GM12891 (cell line): ENCODE measurements at regions not wholly inside any gene's neighbourhood (a gene's known extent, or its start where the extent isn't known, plus 50 kb on each side); places are given as distances from the start of the nearest gene placed in this dataset.

Source experiments
- DNase-seq: peaks from one replicate; pipeline ENCODE4 v3.0.0; 2011; ENCODE audit warnings: low spot score; ENCODE audit not compliant: insufficient read length
- FAIRE-seq: peaks from 2 replicates; lab custom pipeline; 2011; peaks lifted over from hg19 to GRCh38; lab: Jason Lieb, UNC
- PAX5 ChIP-seq: IDR thresholded peaks from 2 replicates; pipeline ENCODE4 v1.6.1; 2011; ENCODE audit warnings: low read length, moderate library complexity, mild to moderate bottlenecking; ENCODE audit not compliant: insufficient read depth, severe bottlenecking
- POLR2A ChIP-seq: IDR thresholded peaks from 2 replicates; pipeline ENCODE4 v1.6.1; 2011; ENCODE audit warnings: low read depth, low read length, control low read depth
- POLR2AphosphoS5 ChIP-seq: IDR thresholded peaks from 2 replicates; pipeline ENCODE4 v1.6.1; 2011; ENCODE audit warnings: low read depth, low read length, control low read depth
- POU2F2 ChIP-seq: IDR thresholded peaks from 2 replicates; pipeline ENCODE4 v1.6.1; 2011; ENCODE audit warnings: low read depth, mild to moderate bottlenecking, control low read depth, low read length, moderate library complexity
- SPI1 ChIP-seq: IDR thresholded peaks from 2 replicates; pipeline ENCODE4 v1.6.1; 2011; ENCODE audit warnings: low read depth, low read length, control low read depth
- TAF1 ChIP-seq: IDR thresholded peaks from 2 replicates; pipeline ENCODE4 v1.6.1; 2011; ENCODE audit warnings: low read depth, low read length, control low read depth

DNA sequence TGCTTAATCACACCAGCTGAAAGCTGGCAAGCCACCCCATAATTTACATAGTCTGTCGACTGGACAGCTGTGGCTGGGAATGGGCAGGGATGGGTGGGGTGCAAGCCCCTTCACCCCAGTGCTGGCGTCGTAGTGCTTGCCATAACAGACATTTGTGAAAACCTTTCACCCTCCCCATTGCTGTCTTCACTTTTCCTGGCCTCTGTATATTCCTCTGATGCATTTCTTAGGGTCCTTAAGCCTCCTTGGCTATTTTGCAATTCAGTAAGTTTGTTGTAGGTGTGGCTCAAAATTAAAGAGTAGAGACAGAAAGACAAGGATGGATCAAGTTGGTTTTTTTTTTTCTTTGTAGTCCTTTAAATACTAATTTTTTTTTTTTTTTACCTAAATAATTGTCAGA is 383.3 kb upstream of the MCTP2 start:
- TF ChIP-seq POLR2AphosphoS5 (no peak), SPI1 (no peak), PAX5 (no peak), TAF1 (no peak), POLR2A (no peak), POU2F2 (no peak)
- DNase-seq (no peak), FAIRE-seq (no peak)

DNA sequence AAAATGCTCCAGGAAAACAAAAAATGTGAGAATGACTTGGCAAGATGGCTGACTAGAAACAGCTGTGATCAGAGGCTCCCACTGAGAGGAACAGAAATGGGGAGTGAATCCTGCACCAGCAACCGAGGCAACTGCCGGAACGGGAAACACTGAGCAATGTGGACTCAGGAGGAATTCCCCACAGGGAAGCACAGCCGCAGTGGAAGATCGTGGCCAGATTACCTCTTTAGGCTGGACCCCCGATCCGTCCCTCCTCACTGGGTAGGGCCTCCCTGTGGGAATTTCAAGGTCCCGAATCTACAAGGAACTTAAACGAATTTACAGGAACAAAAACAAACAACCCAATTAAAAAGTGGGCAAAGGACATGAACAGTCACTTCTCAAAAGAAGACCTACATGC is 385.2 kb upstream of the MCTP2 start:
- FAIRE-seq: no peak
- no peak for DNase-seq
- TF ChIP-seq POU2F2: no peak
- TF ChIP-seq POLR2A: no peak
- no peak for TF ChIP-seq PAX5
- TF ChIP-seq SPI1: no peak
- no peak for TF ChIP-seq TAF1
- no peak for TF ChIP-seq POLR2AphosphoS5

DNA sequence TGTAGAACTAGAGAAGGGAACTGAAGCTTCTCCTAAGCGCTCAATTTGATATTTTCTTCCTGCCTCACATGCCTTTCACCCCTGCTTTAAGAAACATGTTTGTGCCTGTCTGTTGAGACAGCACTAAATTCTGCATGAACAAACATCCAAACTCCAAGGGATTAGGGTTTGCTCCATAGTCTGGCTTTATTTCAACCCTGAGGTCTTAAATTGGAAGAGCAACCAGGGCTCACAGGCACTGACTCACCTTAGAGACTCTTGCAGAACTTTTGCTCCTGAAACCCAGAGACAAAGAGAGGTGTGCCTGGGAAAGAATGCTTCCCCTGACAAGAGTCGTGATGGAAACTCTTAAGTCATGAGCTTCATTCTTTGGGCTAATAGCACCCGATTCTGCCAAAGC is 393.9 kb upstream of the MCTP2 start:
- FAIRE-seq (no peak), DNase-seq (no peak)
- TF ChIP-seq TAF1: no peak
- no peak for TF ChIP-seq POLR2A

DNA sequence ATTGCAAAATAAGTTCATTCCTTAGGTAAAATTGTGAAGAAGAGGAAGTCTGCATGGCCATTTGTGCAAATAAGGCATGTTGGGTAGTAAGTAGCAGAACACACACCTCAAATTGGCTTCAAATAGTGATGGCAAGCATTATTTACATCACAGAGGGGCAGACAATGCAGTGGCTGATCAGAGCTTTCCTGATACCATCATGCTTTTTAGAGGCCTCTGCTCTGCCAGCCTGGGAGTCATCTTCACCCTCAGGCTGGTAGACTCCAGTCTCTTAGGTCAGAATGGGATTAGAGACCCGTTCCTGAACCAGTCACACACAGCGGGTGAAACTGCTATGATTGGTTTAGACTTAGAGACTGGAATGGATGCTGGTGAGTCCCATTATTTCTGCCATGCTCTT is 396.0 kb upstream of the MCTP2 start:
- no peak for FAIRE-seq
- no peak for DNase-seq
- TF ChIP-seq TAF1 (no peak), POU2F2 (no peak), SPI1 (no peak), POLR2A (no peak), PAX5 (no peak)

- FAIRE-seq (no peak), DNase-seq (no peak)
- TF ChIP-seq TAF1 (no peak), POLR2A (no peak), POLR2AphosphoS5 (no peak), POU2F2 (no peak), PAX5 (no peak), SPI1 (no peak)
Observed at GRCh38 chr15:93831641-93832040, 399.7 kb upstream of the MCTP2 start.

GRCh38 chr15:93830221-93831080 is 400.9 kb upstream of the MCTP2 start:
- no peak for FAIRE-seq
- TF ChIP-seq PAX5 (no peak), POLR2A (no peak)
- no peak for DNase-seq

DNA sequence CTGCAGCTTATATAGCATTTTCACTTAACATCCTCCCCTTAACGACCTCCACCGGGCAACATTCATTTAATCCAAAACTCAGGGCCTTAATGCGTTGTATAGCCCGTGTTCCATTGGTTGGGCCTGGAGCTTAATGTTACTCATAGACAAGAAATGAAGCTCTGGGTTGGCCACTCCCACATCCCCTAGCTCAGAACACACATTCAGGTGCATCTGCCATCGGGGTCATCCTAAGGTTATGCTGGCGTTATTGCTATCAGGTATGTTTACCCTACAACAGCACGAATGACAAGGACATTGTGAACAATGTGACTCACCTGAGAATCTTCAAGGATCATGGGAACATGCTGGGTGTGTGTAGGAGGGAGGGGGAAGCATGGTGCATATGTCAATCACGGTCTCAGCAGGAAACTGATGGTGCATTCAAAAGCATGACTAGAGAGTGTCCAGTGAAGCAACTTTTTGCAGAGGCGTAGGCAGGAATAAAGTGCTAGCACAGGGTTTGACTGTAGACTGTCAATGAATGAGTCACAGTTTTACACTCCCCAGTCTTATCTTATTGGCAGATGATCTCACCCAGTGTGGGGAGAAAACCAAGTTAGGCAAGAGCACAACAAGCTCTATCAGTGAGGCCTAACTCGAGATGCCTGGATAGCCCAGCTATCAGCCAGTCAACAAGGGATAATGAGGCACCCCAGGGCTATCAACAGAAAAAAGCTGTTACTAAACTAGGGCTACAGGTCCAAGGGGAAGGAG is 402.1 kb upstream of the MCTP2 start:
- no peak for FAIRE-seq
- TF ChIP-seq POU2F2: no peak
- TF ChIP-seq POLR2A: no peak
- no peak for TF ChIP-seq TAF1
- TF ChIP-seq POLR2AphosphoS5: no peak
- no peak for TF ChIP-seq SPI1
- TF ChIP-seq PAX5: no peak
- no peak for DNase-seq

DNA sequence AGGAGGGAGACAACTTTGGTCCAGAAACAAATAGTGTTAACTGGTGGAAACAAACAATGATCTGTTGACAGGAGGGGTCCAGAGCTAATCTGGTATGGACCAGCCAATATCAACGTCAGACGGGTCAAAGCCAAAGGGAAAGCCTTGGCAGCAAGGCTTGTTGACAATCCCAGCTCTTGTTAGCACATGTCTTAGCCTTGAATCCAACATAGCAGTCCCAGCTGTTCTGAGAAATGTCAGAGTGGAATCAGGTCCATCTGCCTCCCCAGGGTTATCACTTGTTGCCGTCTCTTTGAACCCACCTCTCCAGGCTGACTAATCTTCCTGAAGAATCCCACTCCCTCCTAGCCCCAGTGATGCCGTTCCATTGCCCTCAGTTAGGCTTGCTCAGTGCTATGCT is 404.6 kb upstream of the MCTP2 start:
- TF ChIP-seq TAF1 (no peak), POLR2A (no peak), PAX5 (no peak), SPI1 (no peak), POLR2AphosphoS5 (no peak), POU2F2 (no peak)
- DNase-seq: no peak
- FAIRE-seq: no peak

GRCh38 chr15:93826293-93826692 is 405.1 kb upstream of the MCTP2 start:
- DNase-seq: no peak
- no peak for TF ChIP-seq POLR2A
- FAIRE-seq: no peak

- no peak for FAIRE-seq
- TF ChIP-seq POLR2A (no peak), POLR2AphosphoS5 (no peak), SPI1 (no peak), PAX5 (no peak), TAF1 (no peak), POU2F2 (no peak)
- DNase-seq: no peak
Observed at GRCh38 chr15:93825682-93826081, 405.7 kb upstream of the MCTP2 start.
